ENCODE measurements at regions not wholly inside any gene's neighbourhood (a gene's known extent, or its start where the extent isn't known, plus 50 kb on each side); places are given as distances from the start of the nearest gene placed in this dataset.

GRCh38 chr20:48287021-48287494 lies 501.8 kb upstream of the SULF2 start:
- TF ChIP-seq POLR2A (IDR thresholded peaks at IDR 0.05; ENCODE audit: low read depth, low read length) (no peak), POLR2AphosphoS5 (IDR thresholded peaks at IDR 0.05; ENCODE audit: low read depth, low read length) (no peak), TAF1 (IDR thresholded peaks at IDR 0.05; ENCODE audit: low read depth, low read length) (no peak), SPI1 (IDR thresholded peaks at IDR 0.05; ENCODE audit: low read depth, low read length) (no peak), PAX5 (IDR thresholded peaks at IDR 0.05; ENCODE audit: insufficient read depth, low read length, severe bottlenecking) (no peak)
